GM19238 (cell line): ENCODE measurements at regions not wholly inside any gene's neighbourhood (a gene's known extent, or its start where the extent isn't known, plus 50 kb on each side); places are given as distances from the start of the nearest gene placed in this dataset.

Source experiments
- DNase-seq: peaks from one replicate; pipeline ENCODE4 v3.0.0; 2011; ENCODE audit warnings: low spot score; ENCODE audit not compliant: insufficient read length

DNA sequence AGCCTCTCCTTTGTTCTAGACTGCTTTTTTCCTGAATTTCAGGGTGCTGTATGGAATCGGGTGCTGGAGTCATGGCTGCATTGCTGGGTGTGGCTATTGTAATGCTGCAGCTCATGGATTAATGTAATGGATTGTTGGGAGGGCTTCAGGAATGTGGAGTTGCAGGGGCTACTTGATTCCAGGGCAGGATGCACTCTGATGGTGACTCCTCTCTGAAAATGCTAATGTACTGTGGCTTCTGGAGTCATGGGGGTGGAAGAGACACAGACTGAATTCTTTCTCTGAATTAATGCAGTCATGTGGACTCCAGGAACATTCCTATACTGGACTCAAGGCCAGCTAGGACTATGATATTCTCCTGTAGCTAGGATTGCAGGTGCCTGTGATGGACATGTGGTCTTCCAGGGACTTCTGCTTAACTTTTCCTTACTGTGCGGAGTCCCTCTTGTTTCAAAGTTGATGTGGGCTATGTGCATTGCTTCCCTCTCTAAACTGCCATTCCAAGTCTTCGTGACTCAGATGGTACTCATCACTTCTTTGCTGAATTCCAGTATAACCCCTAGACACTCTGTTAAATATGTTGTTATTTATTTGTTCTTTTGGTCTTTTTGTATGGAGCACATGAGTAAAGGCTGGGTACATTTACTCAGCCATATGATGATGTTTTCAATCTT, 396.2 kb downstream of the KCTD16 start:
- no peak for DNase-seq

DNA sequence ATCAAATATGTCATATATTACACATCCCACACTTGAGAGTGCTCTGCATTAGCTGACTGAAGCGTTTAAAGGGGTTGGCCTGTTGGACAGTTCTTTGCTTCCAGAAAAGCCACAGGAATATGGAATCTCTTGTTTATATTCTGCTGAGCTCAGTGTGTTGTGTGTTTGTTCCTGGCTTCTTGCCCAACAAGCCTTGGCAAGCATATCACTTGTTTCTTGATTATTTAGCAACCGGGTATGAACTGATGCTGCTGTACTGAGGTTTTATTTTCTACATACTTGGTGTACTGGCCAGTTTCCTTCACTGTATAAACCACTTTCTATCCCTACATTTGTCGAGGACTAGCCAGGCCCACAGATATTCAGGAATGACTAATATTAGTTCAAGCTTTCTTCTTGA, 378.9 kb downstream of the KCTD16 start:
- DNase-seq: no peak

DNA sequence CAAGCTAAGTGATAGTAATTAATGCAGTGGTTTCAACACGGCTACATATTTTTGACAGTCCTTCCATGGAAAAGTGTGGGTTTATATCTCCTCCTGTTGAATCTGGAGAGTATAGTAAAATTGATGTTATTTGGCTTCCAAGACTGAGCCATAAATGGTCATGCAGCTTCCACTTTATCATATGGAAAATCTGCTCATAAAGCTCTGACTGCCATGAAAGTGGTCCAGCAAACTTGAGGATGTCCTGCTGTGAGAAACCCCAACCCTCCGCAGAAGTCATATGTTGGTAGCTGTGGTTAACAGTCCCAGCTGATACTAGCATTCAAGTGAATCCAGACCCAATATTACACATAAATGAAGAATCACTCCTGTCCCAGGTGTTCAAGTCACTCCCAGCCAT, 378.3 kb downstream of the KCTD16 start:
- DNase-seq: no peak

DNA sequence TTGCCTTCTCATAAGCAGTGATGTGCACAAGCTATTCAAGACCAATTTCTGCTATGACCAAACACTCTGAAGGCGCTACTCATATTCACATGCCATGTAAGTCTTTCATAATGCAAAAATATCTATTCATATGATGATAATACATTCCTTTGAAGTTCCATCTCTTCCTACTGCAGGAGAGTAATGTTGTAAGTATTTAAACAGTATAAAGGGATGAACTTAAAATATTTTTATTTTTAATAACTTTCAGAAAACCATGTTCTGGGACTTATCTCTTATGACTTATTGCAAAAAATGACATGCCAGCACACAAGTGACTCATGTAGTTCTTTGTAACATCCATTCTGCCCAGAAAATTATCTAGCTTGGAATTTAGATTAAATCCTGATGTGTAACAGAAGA, 376.4 kb downstream of the KCTD16 start:
- no peak for DNase-seq

DNA sequence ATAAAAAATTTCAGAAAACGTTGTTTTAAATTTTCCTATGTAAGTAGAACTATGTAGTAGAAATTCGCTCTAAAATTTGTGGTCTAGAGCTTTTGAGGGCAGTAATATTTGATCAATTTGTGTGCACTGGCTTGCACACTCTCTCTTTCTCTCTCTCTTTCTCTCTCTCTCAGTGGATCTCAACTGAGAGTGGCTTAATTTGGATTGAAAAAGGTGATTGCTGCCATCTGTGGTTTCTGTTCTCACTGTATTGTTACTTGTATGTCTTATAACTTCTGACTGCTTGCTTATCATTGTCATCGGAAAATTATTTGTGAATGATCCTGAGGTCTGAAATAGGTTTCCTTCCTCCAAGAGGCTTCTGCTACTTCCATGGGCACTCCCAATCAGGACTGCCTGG, 368.2 kb downstream of the KCTD16 start:
- no peak for DNase-seq
